ENCODE measurements at regions not wholly inside any gene's neighbourhood (a gene's known extent, or its start where the extent isn't known, plus 50 kb on each side); places are given as distances from the start of the nearest gene placed in this dataset.

DNA sequence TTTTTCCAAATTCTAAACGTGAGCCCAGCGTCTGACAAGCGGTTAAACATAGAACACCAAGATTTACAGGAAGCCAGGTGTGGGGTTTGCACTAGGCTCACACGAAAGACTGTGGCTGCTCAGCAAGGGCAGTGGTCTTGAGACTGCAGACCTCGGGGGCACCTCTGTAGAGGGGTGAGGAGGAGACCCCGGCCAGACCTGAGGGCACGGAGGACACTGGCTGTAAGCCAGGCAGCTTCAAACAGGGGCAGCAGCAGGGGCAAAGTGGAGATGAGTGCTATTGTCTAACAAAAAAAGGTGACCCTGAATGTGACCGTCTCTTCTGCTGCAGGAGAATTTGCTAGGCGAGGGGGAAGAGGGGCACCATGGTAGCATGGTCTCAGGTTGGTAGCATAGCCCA, 140.3 kb downstream of the CYP26B1 start:
- ATAC-seq = no peak
- Histone ChIP-seq H3K36me3 (no peaks in the 10 kb centered on the region), H3K4me3 (no peak overlapping the region), H3K4me1 (no peaks in the 10 kb centered on the region), H3K27ac (no peak overlapping the region), H3K27me3 (peaks cover 0 to 29% (median 14%) of the 10 kb centered on the region in 7 donors), H3K9me3 (no peaks in the 10 kb centered on the region)
- TF ChIP-seq, protein P1, sequence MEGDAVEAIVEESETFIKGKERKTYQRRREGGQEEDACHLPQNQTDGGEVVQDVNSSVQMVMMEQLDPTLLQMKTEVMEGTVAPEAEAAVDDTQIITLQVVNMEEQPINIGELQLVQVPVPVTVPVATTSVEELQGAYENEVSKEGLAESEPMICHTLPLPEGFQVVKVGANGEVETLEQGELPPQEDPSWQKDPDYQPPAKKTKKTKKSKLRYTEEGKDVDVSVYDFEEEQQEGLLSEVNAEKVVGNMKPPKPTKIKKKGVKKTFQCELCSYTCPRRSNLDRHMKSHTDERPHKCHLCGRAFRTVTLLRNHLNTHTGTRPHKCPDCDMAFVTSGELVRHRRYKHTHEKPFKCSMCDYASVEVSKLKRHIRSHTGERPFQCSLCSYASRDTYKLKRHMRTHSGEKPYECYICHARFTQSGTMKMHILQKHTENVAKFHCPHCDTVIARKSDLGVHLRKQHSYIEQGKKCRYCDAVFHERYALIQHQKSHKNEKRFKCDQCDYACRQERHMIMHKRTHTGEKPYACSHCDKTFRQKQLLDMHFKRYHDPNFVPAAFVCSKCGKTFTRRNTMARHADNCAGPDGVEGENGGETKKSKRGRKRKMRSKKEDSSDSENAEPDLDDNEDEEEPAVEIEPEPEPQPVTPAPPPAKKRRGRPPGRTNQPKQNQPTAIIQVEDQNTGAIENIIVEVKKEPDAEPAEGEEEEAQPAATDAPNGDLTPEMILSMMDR (IDR thresholded peaks at IDR 0.05) = no peak
- intact Hi-C loops (cut with DNase I) = no loop called here
- no peak for DNase-seq
- WGBS, 2 donors = 76 to 77% methylated on average over 9 of the region's 9 CpGs

DNA sequence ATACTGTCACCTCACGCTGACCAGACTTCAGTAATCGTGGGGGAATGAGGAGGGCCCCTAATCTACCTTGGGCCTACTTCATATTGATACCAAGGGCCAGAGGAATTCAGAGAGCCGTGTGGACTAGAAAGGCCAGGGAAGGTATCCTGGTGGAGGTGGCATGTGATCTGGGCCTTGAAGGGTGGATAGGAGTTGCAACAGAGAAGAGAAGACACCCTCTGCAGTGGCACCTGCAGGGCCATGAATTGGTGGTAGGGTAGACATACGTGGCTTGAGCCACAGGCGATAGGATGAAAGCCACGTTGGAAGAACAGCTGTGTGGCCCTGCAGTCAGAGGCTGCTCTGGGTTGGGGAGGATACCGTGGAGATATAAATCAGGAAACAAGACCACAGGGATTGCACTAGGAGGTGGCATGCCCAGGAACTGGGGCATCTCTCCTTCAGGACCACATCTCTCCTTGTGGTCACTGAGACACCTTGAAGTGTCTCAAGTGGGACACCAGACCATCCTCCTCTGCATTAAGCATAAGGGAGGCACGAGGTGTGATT, 141.4 kb downstream of the CYP26B1 start:
- DNase-seq (no peak), ATAC-seq (no peak)
- Histone ChIP-seq H3K27ac (no peak overlapping the region), H3K27me3 (peaks cover 0 to 27% (median 12%) of the 10 kb centered on the region in 7 donors), H3K4me1 (no peaks in the 10 kb centered on the region), H3K36me3 (no peaks in the 10 kb centered on the region), H3K4me3 (no peak overlapping the region), H3K9me3 (no peaks in the 10 kb centered on the region)
- intact Hi-C loops (cut with DNase I) = no loop called here
- TF ChIP-seq, protein P1 (IDR thresholded peaks at IDR 0.05) = no peak
- 82 to 88% methylated on average over 8 of the region's 8 CpGs for WGBS, 2 donors

DNA sequence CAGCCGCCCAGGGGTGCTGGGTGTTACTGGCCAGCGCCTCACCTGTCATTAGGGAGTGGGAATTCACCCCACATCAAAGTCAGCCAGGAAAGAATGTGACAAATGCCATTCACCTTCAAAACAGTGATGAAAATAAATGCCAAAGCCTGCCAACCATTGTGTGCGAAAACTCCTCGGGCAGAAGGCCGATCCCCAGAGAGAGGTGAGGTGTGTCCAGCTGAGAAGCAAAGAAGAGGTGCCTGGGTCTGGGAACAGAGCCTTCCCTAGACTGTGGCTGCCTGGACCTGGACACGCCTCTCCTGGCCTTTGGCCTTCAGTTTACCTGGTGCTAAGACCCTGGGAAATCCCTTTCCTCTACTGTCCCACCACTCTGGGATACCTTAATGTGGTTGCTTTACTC, 142.7 kb downstream of the CYP26B1 start:
- no peaks in the 10 kb centered on the region for H3K4me1 ChIP-seq
- H3K27ac ChIP-seq = no peak overlapping the region
- no peak for ATAC-seq
- TF ChIP-seq, protein P1 (IDR thresholded peaks at IDR 0.05) = no peak
- H3K27me3 ChIP-seq = peaks cover 0 to 19% (median 3%) of the 10 kb centered on the region in 7 donors
- intact Hi-C loops (cut with DNase I) = no loop called here
- H3K4me3 ChIP-seq = no peak overlapping the region
- no peaks in the 10 kb centered on the region for H3K36me3 ChIP-seq
- 87 to 89% methylated on average over 6 of the region's 6 CpGs for WGBS, 2 donors
- H3K9me3 ChIP-seq = no peaks in the 10 kb centered on the region
- DNase-seq = no peak

DNA sequence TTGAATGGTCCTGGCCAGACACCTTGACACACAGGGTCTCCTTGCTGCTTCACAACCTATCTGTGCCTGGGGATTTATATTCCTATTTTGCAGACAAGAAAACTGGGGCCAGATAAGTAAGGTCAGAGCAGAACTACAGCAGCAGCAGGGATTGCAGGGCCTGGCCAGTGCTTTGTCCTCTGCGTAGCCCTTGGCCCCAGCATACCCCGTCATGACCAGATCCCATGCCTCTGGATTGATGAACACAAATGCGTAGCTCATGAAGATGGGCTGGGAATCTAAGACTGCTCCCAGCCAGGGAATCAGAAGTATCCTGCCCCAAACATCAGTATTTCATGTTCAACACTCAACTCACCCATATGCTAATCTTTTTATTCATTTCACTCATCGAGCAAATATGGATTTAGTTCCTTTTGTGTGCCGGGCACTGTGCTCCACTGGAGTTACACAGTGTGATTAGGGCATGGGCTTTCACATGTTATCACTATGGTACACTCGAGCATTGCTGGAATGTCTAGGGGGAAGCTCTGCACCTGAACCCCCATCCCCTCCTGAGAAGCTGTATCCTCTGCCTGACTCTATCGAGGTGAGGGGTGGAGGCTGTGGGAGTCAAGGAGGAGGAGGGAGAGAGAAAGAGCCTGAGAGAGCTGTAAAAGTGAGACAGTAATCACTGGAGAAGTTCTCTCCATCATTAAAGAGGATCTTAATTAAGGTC, 143.3 kb downstream of the CYP26B1 start:
- H3K4me3 ChIP-seq = no peak overlapping the region
- DNase-seq = no peak
- ATAC-seq = no peak
- H3K4me1 ChIP-seq = no peaks in the 10 kb centered on the region
- WGBS, 2 donors = 83 to 87% methylated on average over 7 of the region's 7 CpGs
- no peak overlapping the region for H3K27ac ChIP-seq
- no peaks in the 10 kb centered on the region for H3K36me3 ChIP-seq
- H3K9me3 ChIP-seq = no peaks in the 10 kb centered on the region
- H3K27me3 ChIP-seq = peaks cover 0 to 19% (median 3%) of the 10 kb centered on the region in 7 donors
- intact Hi-C loops (cut with DNase I) = no loop called here
- TF ChIP-seq, protein P1 (IDR thresholded peaks at IDR 0.05) = no peak
